Esophagus squamous epithelium (tissue), 5 donors: ENCODE measurements at regions not wholly inside any gene's neighbourhood (a gene's known extent, or its start where the extent isn't known, plus 50 kb on each side); places are given as distances from the start of the nearest gene placed in this dataset.

ENCODE experiments used
- DNase-seq: peaks from one replicate; lab custom pipeline; 2025; lab: John Stamatoyannopoulos, UW
- H3K27ac ChIP-seq, 4 donors: fragments of 200-600 bp; sonication (generic); one replicate each; pipeline ENCODE4 v1.5.1; 2016 to 2019; ENCODE audit warnings: mild to moderate bottlenecking in 1 of 4
- H3K27me3 ChIP-seq, 4 donors: fragments of 200-600 bp; sonication (generic); 1 replicate in 3 of 4; 2 replicates in 1 of 4; pipeline versions ENCODE4 v1.5.1 to v1.6.0; 2017 to 2021; ENCODE audit warnings: antibody characterized with exemption in 1 of 4
- H3K36me3 ChIP-seq, 3 donors: fragments of 200-600 bp; sonication (generic); one replicate each; pipeline ENCODE4 v1.5.1; 2016 to 2019
- H3K4me1 ChIP-seq, 3 donors: fragments of 200-600 bp; sonication (generic); one replicate each; pipeline ENCODE4 v1.5.1; 2017 to 2019
- H3K4me3 ChIP-seq, 4 donors: fragments of 200-600 bp; sonication (generic); 1 replicate in 3 of 4; 2 replicates in 1 of 4; pipeline ENCODE4 v1.5.1; 2016 to 2019; ENCODE audit warnings: mild to moderate bottlenecking in 2 of 4, moderate library complexity in 1 of 4
- H3K9me3 ChIP-seq, 3 donors: fragments of 200-600 bp; sonication (generic); one replicate each; pipeline ENCODE4 v1.5.1; 2016 to 2019
- CTCF ChIP-seq, 6 experiments: fragments of 450-650 bp in 4 of 6; fragments of 200-600 bp in 2 of 6; sonication (generic) in 2 of 6; IDR thresholded peaks; one replicate each; pipeline ENCODE4 v1.5.1; 2016 to 2019; ENCODE audit warnings: antibody characterized with exemption in 6 of 6, mild to moderate bottlenecking in 4 of 6, moderate library complexity in 4 of 6
- POLR2A ChIP-seq, 4 donors: fragments of 450-650 bp; IDR thresholded peaks; one replicate each; pipeline ENCODE4 v1.6.1; 2017; ENCODE audit warnings: antibody characterized with exemption in 4 of 4, mild to moderate bottlenecking in 4 of 4, moderate library complexity in 3 of 4
- WGBS, 2 donors: methylation state at CpG; one replicate each; pipeline ENCODE4 v1.1.5; 2018; 5-methylcytosine and 5-hydroxymethylcytosine counted together
- intact Hi-C: fragments of 100-400 bp; cut with DNase I; formaldehyde crosslinking; loops from one replicate; pipeline ENCODE4 v1.15.0; 2022
- donor health status: DM: yes; HTN: yes; CAD: no.

- Histone ChIP-seq H3K4me1 (no peaks in the 10 kb centered on the region), H3K36me3 (no peaks in the 10 kb centered on the region), H3K27me3 (peaks cover 0 to 65% (median 0%) of the 10 kb centered on the region in 4 donors), H3K4me3 (no peak overlapping the region), H3K27ac (no peak overlapping the region), H3K9me3 (no peaks in the 10 kb centered on the region)
- no peak for TF ChIP-seq POLR2A (IDR thresholded peaks at IDR 0.05)
- no peak for TF ChIP-seq CTCF (IDR thresholded peaks at IDR 0.05)
- DNase-seq, result no peak
- WGBS, 2 donors, result 50 to 79% methylated on average over 4 to 6 of the region's 7 CpGs
- intact Hi-C loops, result no loop called here
These were observed 202.5 kb downstream of the TRIM29 start for GRCh38 chr11:119935349-119935925.

GRCh38 chr11:119934866-119935265 is 203.0 kb downstream of the TRIM29 start:
- peaks cover 0 to 69% (median 0%) of the 10 kb centered on the region in 4 donors for H3K27me3 ChIP-seq
- H3K27ac ChIP-seq, result no peak overlapping the region
- intact Hi-C loops, result no loop called here
- H3K9me3 ChIP-seq, result no peaks in the 10 kb centered on the region
- no peak overlapping the region for H3K4me3 ChIP-seq
- WGBS, 2 donors, result 70 to 75% methylated on average over 3 to 5 of the region's 5 CpGs
- no peak for DNase-seq
- no peaks in the 10 kb centered on the region for H3K36me3 ChIP-seq
- TF ChIP-seq CTCF (IDR thresholded peaks at IDR 0.05) (no peak), POLR2A (IDR thresholded peaks at IDR 0.05) (no peak)
- H3K4me1 ChIP-seq, result no peaks in the 10 kb centered on the region

DNA sequence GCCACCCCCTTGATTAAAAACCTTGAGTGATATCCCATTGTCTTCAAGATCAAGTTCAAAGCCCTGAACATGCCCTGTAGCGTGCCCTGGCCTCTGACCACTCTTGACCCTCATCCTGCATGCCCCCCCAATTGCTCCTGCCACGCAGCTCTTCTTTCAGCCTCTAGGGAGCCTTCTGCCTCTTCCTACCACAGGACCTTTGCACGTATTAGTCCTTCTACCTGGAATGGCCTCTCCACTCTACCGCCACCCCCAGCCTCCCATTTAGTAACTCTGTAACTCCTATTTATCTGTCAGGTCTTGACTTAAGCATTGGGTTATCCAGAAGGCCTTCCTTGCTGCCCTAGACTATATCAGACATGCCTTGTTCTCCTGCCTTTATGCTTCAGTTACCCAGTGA is 203.6 kb downstream of the TRIM29 start:
- 81 to 91% methylated on average over 4 of the region's 4 CpGs for WGBS, 2 donors
- TF ChIP-seq CTCF (IDR thresholded peaks at IDR 0.05) (no peak), POLR2A (IDR thresholded peaks at IDR 0.05) (no peak)
- no peak for DNase-seq
- no peaks in the 10 kb centered on the region for H3K36me3 ChIP-seq
- no peak overlapping the region for H3K4me3 ChIP-seq
- no peak overlapping the region for H3K27ac ChIP-seq
- H3K4me1 ChIP-seq, result no peaks in the 10 kb centered on the region
- peaks cover 0 to 68% (median 0%) of the 10 kb centered on the region in 4 donors for H3K27me3 ChIP-seq
- no peaks in the 10 kb centered on the region for H3K9me3 ChIP-seq
- intact Hi-C loops, result no loop called here

DNA sequence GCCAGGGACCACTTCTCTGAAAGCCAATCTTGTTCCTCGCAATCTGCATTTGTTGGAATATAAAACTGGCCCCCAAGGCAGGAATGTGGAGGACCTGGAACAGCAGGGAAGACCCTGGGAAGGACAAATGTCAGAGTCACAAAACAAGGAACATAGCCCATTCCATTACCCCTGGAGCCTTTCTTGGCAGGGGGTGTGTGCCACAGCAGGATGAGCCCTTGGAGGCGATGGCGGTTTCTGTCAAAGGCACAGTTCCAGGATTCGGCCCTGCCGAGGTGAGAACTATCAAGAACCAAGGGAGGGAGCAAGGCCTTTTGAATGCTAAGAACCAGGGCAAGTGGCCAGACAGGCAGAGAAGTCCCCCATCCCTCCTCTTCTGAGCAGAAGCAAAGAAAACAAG is 204.3 kb downstream of the TRIM29 start:
- no peaks in the 10 kb centered on the region for H3K36me3 ChIP-seq
- WGBS, 2 donors, result 36 to 60% methylated on average over 4 of the region's 5 CpGs
- DNase-seq, result no peak
- peaks cover 0 to 62% (median 0%) of the 10 kb centered on the region in 4 donors for H3K27me3 ChIP-seq
- TF ChIP-seq POLR2A (IDR thresholded peaks at IDR 0.05) (no peak), CTCF (IDR thresholded peaks at IDR 0.05) (no peak)
- no peak overlapping the region for H3K4me3 ChIP-seq
- no peak overlapping the region for H3K27ac ChIP-seq
- H3K9me3 ChIP-seq, result no peaks in the 10 kb centered on the region
- H3K4me1 ChIP-seq, result no peaks in the 10 kb centered on the region
- intact Hi-C loops, result no loop called here

DNA sequence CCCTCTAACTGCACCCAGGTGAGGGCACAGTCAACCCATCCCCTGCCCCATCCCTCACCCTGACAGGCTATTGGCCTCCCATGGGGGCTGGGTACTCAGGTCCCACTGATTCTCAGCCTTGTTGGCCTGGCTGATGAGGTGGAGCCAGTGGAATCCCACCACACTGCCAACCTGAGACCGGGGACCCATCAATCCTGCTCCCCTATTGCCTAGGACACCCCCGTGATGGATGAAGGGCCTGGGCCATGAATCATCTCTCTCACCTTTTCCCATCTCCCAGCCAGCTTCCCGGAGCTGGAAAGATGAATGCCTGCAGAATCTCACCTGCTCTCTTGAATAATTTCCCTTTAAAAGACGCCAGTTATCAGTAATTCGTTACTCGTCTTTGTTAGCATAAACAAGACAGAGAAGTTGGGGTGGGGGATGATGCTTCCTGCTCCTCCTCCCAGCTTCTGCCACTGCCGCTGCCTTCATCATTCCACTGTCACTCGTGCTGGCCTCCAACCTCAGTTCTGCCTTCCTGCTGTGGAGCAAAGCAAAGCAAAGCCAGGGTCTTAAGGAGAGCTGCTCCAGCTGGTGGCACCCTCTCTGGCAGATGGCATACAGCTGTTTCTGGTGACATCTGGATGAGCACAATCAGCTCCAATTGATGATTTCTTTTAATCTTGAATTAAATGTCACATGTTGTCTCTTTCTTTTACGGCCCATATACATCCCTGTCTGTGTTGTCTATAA is 204.0 kb upstream of the NECTIN1 start:
- intact Hi-C loops, result no loop called here
- no peaks in the 10 kb centered on the region for H3K4me1 ChIP-seq
- no peak for DNase-seq
- H3K4me3 ChIP-seq, result no peak overlapping the region
- H3K9me3 ChIP-seq, result no peaks in the 10 kb centered on the region
- H3K36me3 ChIP-seq, result no peaks in the 10 kb centered on the region
- H3K27me3 ChIP-seq, result peaks cover 0 to 63% (median 0%) of the 10 kb centered on the region in 4 donors
- H3K27ac ChIP-seq, result no peak overlapping the region
- WGBS, 2 donors, result 55 to 66% methylated on average over 7 of the region's 9 CpGs
- TF ChIP-seq CTCF (IDR thresholded peaks at IDR 0.05) (no peak), POLR2A (IDR thresholded peaks at IDR 0.05) (no peak)
